Spleen (tissue), 11 donors: ENCODE measurements at regions not wholly inside any gene's neighbourhood (a gene's known extent, or its start where the extent isn't known, plus 50 kb on each side); places are given as distances from the start of the nearest gene placed in this dataset.

Experiments
- DNase-seq: peaks from one replicate; pipeline ENCODE4 v3.0.0-alpha.2; 2020
- H3K27ac ChIP-seq, 8 donors: fragments of 200-600 bp; sonication (generic) in 7 of 8; 1 replicate in 4 of 8; 2 replicates in 4 of 8; pipeline versions ENCODE4 v1.5.0 to v1.8.0; 2016 to 2021; ENCODE audit warnings: inconsistent platforms in 4 of 8, mild to moderate bottlenecking in 4 of 8, moderate library complexity in 1 of 8
- H3K27me3 ChIP-seq, 7 donors: fragments of 200-600 bp; sonication (generic) in 6 of 7; replicated peaks in 1 of 7; 1 replicate in 4 of 7; 2 replicates in 3 of 7; pipeline versions ENCODE4 v1.5.0 to v1.8.0; 2016 to 2021; ENCODE audit warnings: inconsistent platforms in 3 of 7, mild to moderate bottlenecking in 1 of 7
- H3K36me3 ChIP-seq, 6 donors: fragments of 200-600 bp; sonication (generic) in 5 of 6; 1 replicate in 4 of 6; 2 replicates in 2 of 6; pipeline versions ENCODE4 v1.5.0 to v1.8.0; 2016 to 2021; ENCODE audit warnings: inconsistent platforms in 2 of 6
- H3K4me1 ChIP-seq, 6 donors: fragments of 200-600 bp; sonication (generic) in 5 of 6; 1 replicate in 3 of 6; 2 replicates in 3 of 6; pipeline versions ENCODE4 v1.5.0 to v1.8.0; 2016 to 2021; ENCODE audit warnings: inconsistent platforms in 3 of 6
- H3K4me3 ChIP-seq, 8 donors: fragments of 200-600 bp; sonication (generic) in 7 of 8; 1 replicate in 4 of 8; 2 replicates in 4 of 8; pipeline versions ENCODE4 v1.5.0 to v1.8.0; 2016 to 2021; ENCODE audit warnings: inconsistent platforms in 4 of 8, mild to moderate bottlenecking in 4 of 8, moderate library complexity in 2 of 8
- H3K9me3 ChIP-seq, 8 donors: fragments of 200-600 bp; sonication (generic) in 7 of 8; 1 replicate in 4 of 8; 2 replicates in 4 of 8; pipeline versions ENCODE4 v1.5.0 to v1.8.0; 2016 to 2021; ENCODE audit warnings: inconsistent platforms in 4 of 8
- CTCF ChIP-seq, 11 experiments: fragments of 200-600 bp in 7 of 11; fragments of 450-650 bp in 4 of 11; sonication (generic) in 4 of 11; IDR thresholded peaks in 8 of 11; conservative IDR thresholded peaks in 3 of 11; 1 replicate in 7 of 11; 2 replicates in 4 of 11; pipeline versions ENCODE4 v1.4.0 to v1.8.0; 2016 to 2021; ENCODE audit warnings: antibody characterized with exemption in 11 of 11, inconsistent platforms in 4 of 11, mild to moderate bottlenecking in 1 of 11
- POLR2A ChIP-seq, 3 donors: fragments of 450-650 bp; IDR thresholded peaks; one replicate each; pipeline ENCODE4 v1.5.1; 2017; ENCODE audit warnings: antibody characterized with exemption in 3 of 3, mild to moderate bottlenecking in 1 of 3
- POLR2AphosphoS5 ChIP-seq, 3 donors: sonication (generic); formaldehyde crosslinking; IDR thresholded peaks; one replicate each; pipeline ENCODE4 v1.5.1; 2017; ENCODE audit warnings: antibody characterized with exemption in 3 of 3
- WGBS, 5 donors: extraction: QIAGEN DNeasy Blood & Tissue Kit in 3 of 5; methylation state at CpG; one replicate each; pipeline versions ENCODE4 v1.1.5 to v1.1.7; 2013 to 2018; 5-methylcytosine and 5-hydroxymethylcytosine counted together
- intact Hi-C: fragments of 100-400 bp; cut with DNase I; formaldehyde crosslinking; loops from one replicate; pipeline ENCODE4 v1.15.0; 2023; ENCODE audit warnings: low total_unique reads
- donor health status: healthy with polysubstance abuse.
- donor health status: DM: no; HTN: no; CAD: no; lungs with moderate emphysema.
- donor health status: DM: no; HTN: no; CAD: no.
- donor health status: Bipolar disorder and iron deficiency.
- donor health status: healthy.
- donor health status: DM: no; HTN: no; CAD: no.
- donor health status: DM: yes; HTN: yes; CAD: no.

GRCh38 chr6:80742481-80742880 lies 636.0 kb downstream of the BCKDHB start:
- H3K27me3 ChIP-seq: no peaks in the 10 kb centered on the region
- H3K4me1 ChIP-seq: no peaks in the 10 kb centered on the region
- no peaks in the 10 kb centered on the region for H3K36me3 ChIP-seq
- no peak overlapping the region for H3K27ac ChIP-seq
- WGBS, 5 donors: 21 to 36% (median 28%) methylated on average over 2 of the region's 2 CpGs
- no peak overlapping the region for H3K4me3 ChIP-seq
- intact Hi-C loops: no loop called here
- peaks cover 0 to 7% (median 0%) of the 10 kb centered on the region in 8 donors for H3K9me3 ChIP-seq
- no peak for DNase-seq
- TF ChIP-seq CTCF (IDR thresholded peaks at IDR 0.05 in 8 of 11, conservative IDR thresholded peaks at IDR 0.05 in 3 of 11) (no peak), POLR2A (IDR thresholded peaks at IDR 0.05) (no peak), POLR2AphosphoS5 (IDR thresholded peaks at IDR 0.05) (no peak)

- no peak overlapping the region for H3K27ac ChIP-seq
- WGBS, 5 donors: 49 to 67% (median 59%) methylated on average over 2 of the region's 2 CpGs
- no peak for TF ChIP-seq POLR2AphosphoS5 (IDR thresholded peaks at IDR 0.05)
- TF ChIP-seq POLR2A (IDR thresholded peaks at IDR 0.05): no peak
- no peak for TF ChIP-seq CTCF (IDR thresholded peaks at IDR 0.05 in 8 of 11, conservative IDR thresholded peaks at IDR 0.05 in 3 of 11)
- H3K4me1 ChIP-seq: no peaks in the 10 kb centered on the region
- no peak overlapping the region for H3K4me3 ChIP-seq
- no peak for DNase-seq
- H3K36me3 ChIP-seq: no peaks in the 10 kb centered on the region
- H3K27me3 ChIP-seq: no peaks in the 10 kb centered on the region
- H3K9me3 ChIP-seq: peaks cover 0 to 2% (median 0%) of the 10 kb centered on the region in 8 donors
- intact Hi-C loops: no loop called here
Observed at GRCh38 chr6:80733641-80734040, 627.2 kb downstream of the BCKDHB start.

DNA sequence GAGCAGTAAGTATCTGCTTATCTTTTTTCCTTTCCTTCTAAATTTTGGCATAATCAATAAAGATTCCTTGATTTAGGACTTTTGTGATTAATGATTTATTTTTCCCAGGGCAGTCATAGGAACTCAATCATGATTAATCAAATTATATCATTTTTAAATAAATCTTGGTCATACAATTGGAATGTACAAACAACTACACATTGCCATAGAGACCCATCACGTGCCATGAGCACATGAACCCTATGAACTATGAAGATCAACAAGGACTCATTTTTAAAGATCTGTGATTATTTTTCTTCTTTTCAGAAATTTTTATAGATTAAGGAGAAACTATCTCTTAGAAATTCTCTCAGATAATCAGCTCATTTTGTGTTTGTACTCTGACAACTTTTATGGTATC lies 622.4 kb downstream of the BCKDHB start:
- TF ChIP-seq POLR2AphosphoS5 (IDR thresholded peaks at IDR 0.05): no peak
- no peak for DNase-seq
- Histone ChIP-seq H3K36me3 (no peaks in the 10 kb centered on the region), H3K9me3 (no peaks in the 10 kb centered on the region), H3K4me3 (no peak overlapping the region), H3K4me1 (no peaks in the 10 kb centered on the region), H3K27me3 (no peaks in the 10 kb centered on the region), H3K27ac (no peak overlapping the region)
- intact Hi-C loops: no loop called here
- 71 to 88% (median 80%) methylated on average over 1 of the region's 1 CpG for WGBS, 5 donors

DNA sequence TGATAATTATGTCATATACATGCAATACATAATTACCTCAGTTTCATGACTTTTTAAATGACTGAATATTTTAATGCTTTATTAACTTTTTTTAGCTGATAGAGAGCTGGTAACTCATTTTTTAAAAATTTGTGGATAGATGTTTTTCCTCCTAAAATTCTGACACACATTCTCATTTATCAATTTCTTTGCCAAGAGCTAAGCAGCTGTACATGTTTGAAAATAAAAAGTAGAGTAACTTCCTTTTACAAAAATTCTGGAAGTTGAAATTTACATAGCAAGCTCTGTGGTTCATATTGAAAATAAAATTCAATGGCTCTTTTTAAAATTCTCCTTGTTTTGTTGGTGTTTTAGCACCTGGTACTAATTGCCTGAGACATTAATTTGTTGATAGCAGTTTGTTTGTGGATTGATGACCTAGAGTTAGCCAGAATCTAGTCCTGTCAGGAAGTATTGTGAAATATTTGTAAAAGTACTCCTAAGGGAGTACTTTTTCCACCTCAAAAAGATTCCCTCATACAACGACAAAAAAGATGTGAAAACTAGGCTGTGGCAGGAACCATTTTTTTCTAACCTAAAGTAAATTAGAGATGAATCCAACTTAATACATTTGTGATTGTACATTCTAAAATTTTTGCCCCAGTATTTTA lies 621.8 kb downstream of the BCKDHB start:
- no peaks in the 10 kb centered on the region for H3K9me3 ChIP-seq
- no peak for TF ChIP-seq CTCF (IDR thresholded peaks at IDR 0.05 in 8 of 11, conservative IDR thresholded peaks at IDR 0.05 in 3 of 11)
- TF ChIP-seq POLR2A (IDR thresholded peaks at IDR 0.05): no peak
- TF ChIP-seq POLR2AphosphoS5 (IDR thresholded peaks at IDR 0.05): no peak
- no peaks in the 10 kb centered on the region for H3K4me1 ChIP-seq
- intact Hi-C loops: no loop called here
- WGBS, 5 donors: 2 to 67% (median 46%) methylated on average over 1 of the region's 1 CpG
- H3K36me3 ChIP-seq: no peaks in the 10 kb centered on the region
- H3K4me3 ChIP-seq: no peak overlapping the region
- no peak overlapping the region for H3K27ac ChIP-seq
- H3K27me3 ChIP-seq: no peaks in the 10 kb centered on the region
- no peak for DNase-seq
